HG02571 (cell line): ENCODE measurements at regions not wholly inside any gene's neighbourhood (a gene's known extent, or its start where the extent isn't known, plus 50 kb on each side); places are given as distances from the start of the nearest gene placed in this dataset.

ENCODE experiments used
- ATAC-seq: cut with Tn5 transposase; IDR thresholded peaks from one replicate; pipeline ENCODE4 v1.9.1; 2021; ENCODE audit warnings: mild to moderate bottlenecking, moderate library complexity; ENCODE audit not compliant: unreplicated experiment

- no peak for ATAC-seq
Measured at GRCh38 chr2:104432991-104433390, 420.9 kb upstream of the POU3F3 start.

GRCh38 chr2:104433657-104434056 is 420.3 kb upstream of the POU3F3 start:
- no peak for ATAC-seq

GRCh38 chr2:104434318-104434792 is 419.6 kb upstream of the POU3F3 start:
- ATAC-seq, result peak; percentile 61

GRCh38 chr2:104434966-104435365 is 418.9 kb upstream of the POU3F3 start:
- no peak for ATAC-seq

GRCh38 chr2:104438481-104438880 is 415.4 kb upstream of the POU3F3 start:
- ATAC-seq, result no peak

GRCh38 chr2:104443145-104443544 is 410.8 kb upstream of the POU3F3 start:
- ATAC-seq, result no peak

GRCh38 chr2:104444392-104444791 is 409.5 kb upstream of the POU3F3 start:
- ATAC-seq, result no peak

GRCh38 chr2:104444889-104445288 is 409.0 kb upstream of the POU3F3 start:
- ATAC-seq, result no peak

- no peak for ATAC-seq
Measured at GRCh38 chr2:104447831-104448434, 406.0 kb upstream of the POU3F3 start.

GRCh38 chr2:104448661-104449440 is 405.1 kb upstream of the POU3F3 start:
- no peak for ATAC-seq

GRCh38 chr2:104452558-104452957 is 401.4 kb upstream of the POU3F3 start:
- ATAC-seq, result no peak

GRCh38 chr2:104462731-104463130 is 391.2 kb upstream of the POU3F3 start:
- ATAC-seq, result no peak

GRCh38 chr2:104465981-104466380 is 387.9 kb upstream of the POU3F3 start:
- no peak for ATAC-seq

- ATAC-seq, result no peak
Measured at GRCh38 chr2:104468846-104469245, 385.1 kb upstream of the POU3F3 start.

GRCh38 chr2:104472076-104472475 is 381.8 kb upstream of the POU3F3 start:
- ATAC-seq, result no peak

- no peak for ATAC-seq
Measured at GRCh38 chr2:104473546-104473945, 380.4 kb upstream of the POU3F3 start.

GRCh38 chr2:104474716-104475115 is 379.2 kb upstream of the POU3F3 start:
- no peak for ATAC-seq

- ATAC-seq, result no peak
Measured at GRCh38 chr2:104476075-104476474, 377.8 kb upstream of the POU3F3 start.

- ATAC-seq, result no peak
Measured at GRCh38 chr2:104476563-104476988, 377.3 kb upstream of the POU3F3 start.

- no peak for ATAC-seq
Measured at GRCh38 chr2:104481341-104481740, 372.6 kb upstream of the POU3F3 start.

- ATAC-seq, result no peak
Measured at GRCh38 chr2:104487366-104487765, 366.5 kb upstream of the POU3F3 start.

GRCh38 chr2:104493698-104494097 is 360.2 kb upstream of the POU3F3 start:
- no peak for ATAC-seq
